NT2/D1 (cell line): ENCODE measurements at regions not wholly inside any gene's neighbourhood (a gene's known extent, or its start where the extent isn't known, plus 50 kb on each side); places are given as distances from the start of the nearest gene placed in this dataset.

Source experiments
- SUZ12 ChIP-seq: IDR thresholded peaks from 2 replicates; pipeline ENCODE4 v1.6.1; 2011; ENCODE audit not compliant: insufficient read length, insufficient read depth; ENCODE audit errors: extremely low read depth
- ZNF274 ChIP-seq: IDR thresholded peaks from 2 replicates; pipeline ENCODE4 v1.6.1; 2011; ENCODE audit warnings: mild to moderate bottlenecking, low read depth, low read length

- TF ChIP-seq SUZ12, result no peak
- no peak for TF ChIP-seq ZNF274
These were observed 105.4 kb downstream of the TMEM144 start for GRCh38 chr4:158315706-158316105.
